Suprapubic skin (tissue), 4 donors: ENCODE measurements at regions not wholly inside any gene's neighbourhood (a gene's known extent, or its start where the extent isn't known, plus 50 kb on each side); places are given as distances from the start of the nearest gene placed in this dataset.

Source experiments
- DNase-seq, 2 donors: peaks; one replicate each; pipeline ENCODE4 v3.0.0-alpha.2; 2019; ENCODE audit warnings: low spot score in 2 of 2
- H3K27ac ChIP-seq: fragments of 200-600 bp; sonication (generic); one replicate; pipeline ENCODE4 v1.5.1; 2019
- H3K27me3 ChIP-seq: fragments of 200-600 bp; sonication (generic); one replicate; pipeline ENCODE4 v1.5.1; 2019
- H3K36me3 ChIP-seq: fragments of 200-600 bp; sonication (generic); one replicate; pipeline ENCODE4 v1.5.1; 2019
- H3K4me1 ChIP-seq: fragments of 200-600 bp; sonication (generic); one replicate; pipeline ENCODE4 v1.5.1; 2019
- H3K4me3 ChIP-seq: fragments of 200-600 bp; sonication (generic); one replicate; pipeline ENCODE4 v1.5.1; 2019; ENCODE audit warnings: mild to moderate bottlenecking
- H3K9me3 ChIP-seq: fragments of 200-600 bp; sonication (generic); one replicate; pipeline ENCODE4 v1.5.1; 2019
- EP300 ChIP-seq: sonication (generic); formaldehyde crosslinking; IDR thresholded peaks from one replicate; pipeline ENCODE4 v1.6.1; 2017; ENCODE audit warnings: antibody characterized with exemption
- POLR2A ChIP-seq, 2 donors: fragments of 450-650 bp; IDR thresholded peaks; one replicate each; pipeline ENCODE4 v1.6.1; 2017; ENCODE audit warnings: antibody characterized with exemption in 2 of 2, mild to moderate bottlenecking in 2 of 2, moderate library complexity in 2 of 2
- POLR2AphosphoS5 ChIP-seq, 3 donors: sonication (generic); formaldehyde crosslinking; IDR thresholded peaks; one replicate each; pipeline ENCODE4 v1.6.1; 2017; ENCODE audit warnings: antibody characterized with exemption in 3 of 3
- WGBS: methylation state at CpG from one replicate; pipeline ENCODE4 v1.1.5; 2018; 5-methylcytosine and 5-hydroxymethylcytosine counted together
- TF ChIP-seq, protein P1 (sequence below), 2 donors: fragments of 200-600 bp in 1 of 2; fragments of 450-650 bp in 1 of 2; sonication (generic) in 1 of 2; IDR thresholded peaks; one replicate each; pipeline ENCODE4 v1.5.1; 2016 to 2019; ENCODE audit warnings: antibody characterized with exemption in 2 of 2, mild to moderate bottlenecking in 1 of 2, moderate library complexity in 1 of 2

DNA sequence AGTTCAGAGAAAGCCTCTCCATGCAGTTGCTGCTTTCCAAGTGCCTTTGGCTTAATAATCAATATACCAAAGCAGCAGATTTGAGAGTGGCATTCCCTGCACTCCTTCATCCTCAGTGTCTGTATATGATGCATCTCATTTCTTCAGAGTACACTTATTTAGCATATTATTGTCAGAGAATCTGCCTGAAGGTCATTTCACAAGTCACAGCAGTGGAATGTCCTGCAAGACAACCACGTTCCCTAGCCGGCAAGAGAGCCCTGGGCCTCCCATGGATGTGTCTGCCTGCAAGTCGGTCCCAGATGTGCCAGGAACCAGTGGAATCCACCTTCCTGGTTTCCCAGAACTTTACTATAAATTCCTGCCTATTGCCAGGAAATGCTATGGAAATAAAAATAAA is 289.4 kb upstream of the IGFBP3 start:
- no peaks in the 10 kb centered on the region for H3K9me3 ChIP-seq
- 80% methylated on average over 3 of the region's 3 CpGs for WGBS
- H3K4me1 ChIP-seq: peaks cover 6% of the 10 kb centered on the region
- H3K4me3 ChIP-seq: no peak overlapping the region
- DNase-seq: no peak
- no peaks in the 10 kb centered on the region for H3K27me3 ChIP-seq
- TF ChIP-seq, protein P1, sequence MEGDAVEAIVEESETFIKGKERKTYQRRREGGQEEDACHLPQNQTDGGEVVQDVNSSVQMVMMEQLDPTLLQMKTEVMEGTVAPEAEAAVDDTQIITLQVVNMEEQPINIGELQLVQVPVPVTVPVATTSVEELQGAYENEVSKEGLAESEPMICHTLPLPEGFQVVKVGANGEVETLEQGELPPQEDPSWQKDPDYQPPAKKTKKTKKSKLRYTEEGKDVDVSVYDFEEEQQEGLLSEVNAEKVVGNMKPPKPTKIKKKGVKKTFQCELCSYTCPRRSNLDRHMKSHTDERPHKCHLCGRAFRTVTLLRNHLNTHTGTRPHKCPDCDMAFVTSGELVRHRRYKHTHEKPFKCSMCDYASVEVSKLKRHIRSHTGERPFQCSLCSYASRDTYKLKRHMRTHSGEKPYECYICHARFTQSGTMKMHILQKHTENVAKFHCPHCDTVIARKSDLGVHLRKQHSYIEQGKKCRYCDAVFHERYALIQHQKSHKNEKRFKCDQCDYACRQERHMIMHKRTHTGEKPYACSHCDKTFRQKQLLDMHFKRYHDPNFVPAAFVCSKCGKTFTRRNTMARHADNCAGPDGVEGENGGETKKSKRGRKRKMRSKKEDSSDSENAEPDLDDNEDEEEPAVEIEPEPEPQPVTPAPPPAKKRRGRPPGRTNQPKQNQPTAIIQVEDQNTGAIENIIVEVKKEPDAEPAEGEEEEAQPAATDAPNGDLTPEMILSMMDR (IDR thresholded peaks at IDR 0.05): no peak
- TF ChIP-seq POLR2A (IDR thresholded peaks at IDR 0.05) (no peak), POLR2AphosphoS5 (IDR thresholded peaks at IDR 0.05) (no peak), EP300 (no peak)
- H3K27ac ChIP-seq: no peak overlapping the region
- no peaks in the 10 kb centered on the region for H3K36me3 ChIP-seq

DNA sequence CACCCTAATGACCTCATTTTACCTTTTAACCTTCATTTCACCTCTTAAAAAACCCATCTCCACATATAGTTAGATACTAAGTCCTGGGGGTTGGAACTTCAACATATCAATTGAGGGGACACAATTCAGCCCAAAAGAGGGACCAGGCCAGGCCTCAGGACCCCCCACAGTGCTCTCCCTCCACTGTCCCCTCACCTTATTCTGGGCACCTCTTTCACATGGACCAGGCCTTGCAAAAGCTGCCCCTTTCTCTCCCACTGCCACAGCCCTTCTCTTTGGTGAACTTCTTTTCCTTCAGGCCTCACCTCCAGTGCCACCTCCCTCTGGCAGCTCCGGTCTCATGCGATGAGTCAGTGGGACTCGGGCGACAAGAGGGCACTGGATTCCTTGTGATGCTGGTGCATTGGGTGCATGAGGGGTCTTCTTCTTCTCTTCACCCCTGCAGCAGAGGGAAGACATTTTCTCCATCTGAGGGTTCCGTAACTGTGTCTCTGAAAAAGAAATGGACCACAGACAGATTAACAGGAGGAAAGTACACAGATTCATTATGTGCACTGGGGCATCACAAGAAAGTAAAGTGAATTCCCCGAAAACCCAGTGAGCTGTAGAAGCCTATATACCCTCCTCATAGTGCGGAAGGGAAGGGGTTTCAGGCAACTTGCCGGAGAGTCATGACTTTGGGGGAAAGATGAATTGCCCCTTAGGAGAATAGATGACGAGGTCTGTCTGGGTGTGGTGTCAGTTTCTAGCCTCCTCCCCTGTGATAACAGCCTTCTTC is 288.7 kb upstream of the IGFBP3 start:
- H3K27ac ChIP-seq: no peak overlapping the region
- H3K4me3 ChIP-seq: no peak overlapping the region
- H3K9me3 ChIP-seq: no peaks in the 10 kb centered on the region
- TF ChIP-seq POLR2AphosphoS5 (IDR thresholded peaks at IDR 0.05) (no peak), POLR2A (IDR thresholded peaks at IDR 0.05) (no peak), EP300 (no peak)
- TF ChIP-seq, protein P1 (IDR thresholded peaks at IDR 0.05): no peak
- DNase-seq: no peak
- 90% methylated on average over 9 of the region's 9 CpGs for WGBS
- no peaks in the 10 kb centered on the region for H3K27me3 ChIP-seq
- peaks cover 9% of the 10 kb centered on the region for H3K4me1 ChIP-seq
- H3K36me3 ChIP-seq: no peaks in the 10 kb centered on the region

DNA sequence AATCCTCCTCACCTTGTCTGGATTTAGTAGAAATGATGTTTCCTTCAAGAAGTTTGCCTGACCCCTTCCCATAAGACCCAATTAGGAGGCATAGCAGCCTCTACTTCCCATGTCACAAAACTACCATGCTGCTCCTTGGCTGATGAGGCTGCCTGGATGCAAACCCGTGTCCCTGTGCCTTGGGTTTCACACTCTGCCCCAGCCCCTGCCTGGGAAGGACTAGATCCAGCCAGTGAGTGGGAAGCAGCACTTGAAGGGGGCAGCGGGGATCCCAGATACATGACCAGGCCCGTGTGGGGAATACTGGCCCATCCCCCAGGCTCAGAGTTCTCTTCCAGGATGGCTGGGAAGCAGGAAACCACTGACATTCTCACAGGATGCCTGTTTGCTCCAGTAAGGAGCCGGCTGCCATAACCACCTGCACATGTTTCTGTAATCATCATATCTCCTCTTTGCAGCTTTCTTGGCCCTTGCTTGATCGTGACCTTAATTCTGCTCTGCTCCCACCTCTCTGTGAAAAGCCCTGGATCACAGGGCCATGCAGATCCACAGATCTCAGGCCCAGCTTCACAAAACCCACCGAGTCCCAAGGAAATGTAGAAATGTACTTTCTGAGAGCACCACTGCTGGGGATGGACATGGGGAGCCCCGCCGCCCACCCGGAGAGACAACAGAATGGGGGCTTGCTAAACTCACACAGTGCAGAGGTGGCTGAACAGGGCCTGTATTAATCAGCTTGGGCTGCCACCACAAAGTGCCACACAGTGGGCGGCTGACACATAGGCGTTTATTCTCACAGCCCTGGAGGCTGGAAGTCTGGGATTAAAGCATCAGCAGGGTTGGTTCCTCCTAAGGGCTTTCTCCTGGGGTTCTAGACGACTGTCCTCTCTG is 287.8 kb upstream of the IGFBP3 start:
- H3K4me3 ChIP-seq: no peak overlapping the region
- H3K9me3 ChIP-seq: no peaks in the 10 kb centered on the region
- no peaks in the 10 kb centered on the region for H3K27me3 ChIP-seq
- TF ChIP-seq POLR2A (IDR thresholded peaks at IDR 0.05) (no peak), POLR2AphosphoS5 (IDR thresholded peaks at IDR 0.05) (no peak), EP300 (no peak)
- TF ChIP-seq, protein P1 (IDR thresholded peaks at IDR 0.05): no peak
- H3K27ac ChIP-seq: no peak overlapping the region
- H3K4me1 ChIP-seq: peaks cover 9% of the 10 kb centered on the region
- H3K36me3 ChIP-seq: no peaks in the 10 kb centered on the region
- no peak for DNase-seq
- WGBS: 79% methylated on average over 11 of the region's 12 CpGs

DNA sequence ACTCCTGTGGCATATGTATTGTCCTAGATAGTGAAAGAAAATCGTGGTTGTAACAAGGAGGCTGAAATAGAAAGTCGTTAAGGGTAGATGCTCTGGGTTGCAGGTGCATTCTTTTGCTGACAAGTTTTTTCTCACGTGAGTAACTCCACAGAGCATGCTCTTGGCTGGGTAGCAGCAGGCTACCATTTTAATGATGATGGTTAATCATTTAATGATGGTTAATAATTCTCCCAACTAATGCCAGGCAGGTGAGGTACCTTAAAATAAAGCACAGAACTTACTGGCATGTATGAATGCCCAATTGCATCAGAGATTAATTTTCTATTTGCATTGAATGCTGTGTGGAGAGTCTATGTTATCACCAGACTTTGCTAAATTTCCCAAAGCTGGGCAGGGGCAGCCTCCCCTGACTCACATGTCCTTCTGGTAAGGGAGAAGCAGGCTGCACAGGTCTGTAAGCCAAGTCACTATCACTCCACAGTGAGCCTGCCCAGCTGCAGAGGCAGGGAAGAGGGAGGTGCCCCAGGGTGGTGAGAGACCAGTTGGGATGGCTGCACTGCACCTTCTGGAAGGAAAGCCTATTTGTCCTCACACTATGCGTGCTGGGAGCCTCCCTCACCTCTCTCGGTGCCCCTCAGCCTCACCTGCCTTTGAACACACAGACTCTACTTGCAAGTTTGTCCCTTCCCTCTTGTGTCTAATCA is 287.0 kb upstream of the IGFBP3 start:
- no peak for DNase-seq
- H3K27ac ChIP-seq: no peak overlapping the region

More for the DNA sequence above, 287.0 kb upstream of the IGFBP3 start:
- no peaks in the 10 kb centered on the region for H3K9me3 ChIP-seq
- H3K36me3 ChIP-seq: no peaks in the 10 kb centered on the region
- H3K4me3 ChIP-seq: no peak overlapping the region
- TF ChIP-seq POLR2A (IDR thresholded peaks at IDR 0.05): no peak
- TF ChIP-seq, protein P1 (IDR thresholded peaks at IDR 0.05): no peak
- H3K27me3 ChIP-seq: no peaks in the 10 kb centered on the region
- peaks cover 11% of the 10 kb centered on the region for H3K4me1 ChIP-seq
- WGBS: 77% methylated on average over 5 of the region's 5 CpGs
